ENCODE measurements at regions not wholly inside any gene's neighbourhood (a gene's known extent, or its start where the extent isn't known, plus 50 kb on each side); places are given as distances from the start of the nearest gene placed in this dataset.

DNA sequence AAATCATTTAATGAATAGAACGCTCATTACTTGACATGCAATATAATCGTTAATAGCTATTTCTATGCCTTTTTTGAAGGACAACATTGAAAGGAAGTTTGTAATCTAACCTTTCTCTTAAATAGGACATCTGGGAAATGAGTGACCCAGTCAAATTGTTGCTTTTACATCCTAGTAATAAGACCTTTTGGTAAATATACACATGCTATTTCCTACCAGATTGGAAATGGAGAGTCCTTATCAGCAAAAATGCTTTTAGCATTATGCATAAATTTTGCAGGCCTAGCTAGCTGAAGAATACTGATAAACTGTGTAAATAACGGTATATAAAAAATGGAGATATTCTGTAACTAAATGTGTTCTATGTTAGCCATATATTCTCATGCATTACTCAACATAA is 567.3 kb upstream of the DSEL start:
- no peak for DNase-seq (ENCODE audit: low spot score)
- Mint-ChIP-seq H3K9me3 (ENCODE audit: low read depth) (no peaks in the 10 kb centered on the region), H3K4me1 (ENCODE audit: low read depth) (peaks cover 5% of the 10 kb centered on the region), H3K4me3 (ENCODE audit: unreplicated experiment) (no peak overlapping the region), H3K27me3 (ENCODE audit: low read depth) (no peaks in the 10 kb centered on the region), H3K27ac (ENCODE audit: unreplicated experiment) (no peak overlapping the region), H3K36me3 (ENCODE audit: low read depth) (no peaks in the 10 kb centered on the region)
- TF ChIP-seq, protein P1, sequence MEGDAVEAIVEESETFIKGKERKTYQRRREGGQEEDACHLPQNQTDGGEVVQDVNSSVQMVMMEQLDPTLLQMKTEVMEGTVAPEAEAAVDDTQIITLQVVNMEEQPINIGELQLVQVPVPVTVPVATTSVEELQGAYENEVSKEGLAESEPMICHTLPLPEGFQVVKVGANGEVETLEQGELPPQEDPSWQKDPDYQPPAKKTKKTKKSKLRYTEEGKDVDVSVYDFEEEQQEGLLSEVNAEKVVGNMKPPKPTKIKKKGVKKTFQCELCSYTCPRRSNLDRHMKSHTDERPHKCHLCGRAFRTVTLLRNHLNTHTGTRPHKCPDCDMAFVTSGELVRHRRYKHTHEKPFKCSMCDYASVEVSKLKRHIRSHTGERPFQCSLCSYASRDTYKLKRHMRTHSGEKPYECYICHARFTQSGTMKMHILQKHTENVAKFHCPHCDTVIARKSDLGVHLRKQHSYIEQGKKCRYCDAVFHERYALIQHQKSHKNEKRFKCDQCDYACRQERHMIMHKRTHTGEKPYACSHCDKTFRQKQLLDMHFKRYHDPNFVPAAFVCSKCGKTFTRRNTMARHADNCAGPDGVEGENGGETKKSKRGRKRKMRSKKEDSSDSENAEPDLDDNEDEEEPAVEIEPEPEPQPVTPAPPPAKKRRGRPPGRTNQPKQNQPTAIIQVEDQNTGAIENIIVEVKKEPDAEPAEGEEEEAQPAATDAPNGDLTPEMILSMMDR (IDR thresholded peaks at IDR 0.05), result no peak

DNA sequence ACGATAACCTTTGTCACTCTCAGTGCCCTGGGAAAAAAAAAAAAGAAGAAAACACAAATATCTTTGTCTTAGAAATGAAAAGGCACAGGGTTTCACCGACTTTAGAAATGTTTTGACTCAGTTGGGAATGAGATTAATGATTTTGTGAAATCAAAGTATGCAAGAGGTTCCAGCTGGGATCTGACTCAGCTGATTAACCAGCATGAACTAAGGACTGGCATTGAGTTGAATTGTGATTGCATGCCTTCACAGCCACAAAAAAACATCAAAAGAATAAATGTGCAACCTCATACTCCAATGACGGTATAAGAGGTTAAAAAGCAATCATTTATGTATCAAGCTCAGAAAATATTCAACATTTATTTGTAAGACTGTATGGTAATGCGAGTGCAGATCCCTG is 566.6 kb upstream of the DSEL start:
- H3K27me3 Mint-ChIP-seq (ENCODE audit: low read depth), result no peaks in the 10 kb centered on the region
- TF ChIP-seq, protein P1 (IDR thresholded peaks at IDR 0.05), result no peak
- DNase-seq (ENCODE audit: low spot score), result no peak
- H3K27ac Mint-ChIP-seq (ENCODE audit: unreplicated experiment), result no peak overlapping the region
- no peaks in the 10 kb centered on the region for H3K36me3 Mint-ChIP-seq (ENCODE audit: low read depth)
- H3K4me1 Mint-ChIP-seq (ENCODE audit: low read depth), result peaks cover 5% of the 10 kb centered on the region
- H3K9me3 Mint-ChIP-seq (ENCODE audit: low read depth), result no peaks in the 10 kb centered on the region
- no peak overlapping the region for H3K4me3 Mint-ChIP-seq (ENCODE audit: unreplicated experiment)

DNA sequence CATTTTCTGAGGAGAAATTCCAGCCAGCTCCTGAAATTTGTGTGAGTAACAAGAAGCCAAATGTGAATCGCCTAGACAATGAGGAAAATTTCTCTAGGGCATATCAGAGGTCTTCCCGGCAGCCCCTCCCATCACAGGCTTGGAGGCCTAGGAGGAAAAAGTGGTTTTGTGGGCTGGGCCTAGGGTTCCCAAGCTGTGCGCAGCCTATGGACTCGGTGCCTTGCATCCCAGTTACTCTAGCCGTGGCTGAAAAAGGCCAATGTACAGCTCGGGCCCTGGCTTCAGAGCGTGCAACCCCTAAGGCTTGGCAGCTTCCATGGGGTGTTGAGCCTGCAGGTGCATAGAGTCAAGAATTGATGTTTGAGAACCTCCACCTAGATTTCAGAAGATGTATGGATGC is 556.2 kb upstream of the DSEL start:
- H3K4me1 Mint-ChIP-seq (ENCODE audit: low read depth), result no peaks in the 10 kb centered on the region
- TF ChIP-seq, protein P1 (IDR thresholded peaks at IDR 0.05), result no peak
- no peaks in the 10 kb centered on the region for H3K27me3 Mint-ChIP-seq (ENCODE audit: low read depth)
- no peak for DNase-seq (ENCODE audit: low spot score)
- peaks cover 16% of the 10 kb centered on the region for H3K9me3 Mint-ChIP-seq (ENCODE audit: low read depth)
- H3K27ac Mint-ChIP-seq (ENCODE audit: unreplicated experiment), result no peak overlapping the region
- no peak overlapping the region for H3K4me3 Mint-ChIP-seq (ENCODE audit: unreplicated experiment)
- peaks cover 5% of the 10 kb centered on the region for H3K36me3 Mint-ChIP-seq (ENCODE audit: low read depth)

DNA sequence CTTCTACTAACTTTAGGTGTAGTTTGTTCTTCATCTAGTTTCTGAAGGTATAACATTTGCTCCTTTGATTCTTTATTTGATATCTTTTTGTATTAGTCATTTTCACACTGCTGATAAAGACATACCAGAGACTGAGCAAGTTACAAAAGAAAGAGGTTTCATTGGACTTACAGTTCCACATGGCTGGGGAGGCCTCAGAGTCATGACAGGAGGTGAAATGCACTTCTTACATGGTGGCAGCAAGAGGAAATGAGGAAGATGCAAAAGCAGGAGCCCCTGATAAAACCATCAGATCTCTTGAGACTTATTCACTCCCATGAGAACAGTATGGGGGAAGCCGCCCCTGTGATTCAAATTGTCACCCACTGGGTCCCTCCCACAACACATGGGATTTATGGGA is 544.4 kb upstream of the DSEL start:
- H3K4me3 Mint-ChIP-seq (ENCODE audit: unreplicated experiment), result no peak overlapping the region
- H3K27ac Mint-ChIP-seq (ENCODE audit: unreplicated experiment), result no peak overlapping the region
- H3K27me3 Mint-ChIP-seq (ENCODE audit: low read depth), result no peaks in the 10 kb centered on the region
- peaks cover 20% of the 10 kb centered on the region for H3K9me3 Mint-ChIP-seq (ENCODE audit: low read depth)
- no peaks in the 10 kb centered on the region for H3K4me1 Mint-ChIP-seq (ENCODE audit: low read depth)
- TF ChIP-seq, protein P1 (IDR thresholded peaks at IDR 0.05), result no peak
- peaks cover 3% of the 10 kb centered on the region for H3K36me3 Mint-ChIP-seq (ENCODE audit: low read depth)
- DNase-seq (ENCODE audit: low spot score), result no peak

DNA sequence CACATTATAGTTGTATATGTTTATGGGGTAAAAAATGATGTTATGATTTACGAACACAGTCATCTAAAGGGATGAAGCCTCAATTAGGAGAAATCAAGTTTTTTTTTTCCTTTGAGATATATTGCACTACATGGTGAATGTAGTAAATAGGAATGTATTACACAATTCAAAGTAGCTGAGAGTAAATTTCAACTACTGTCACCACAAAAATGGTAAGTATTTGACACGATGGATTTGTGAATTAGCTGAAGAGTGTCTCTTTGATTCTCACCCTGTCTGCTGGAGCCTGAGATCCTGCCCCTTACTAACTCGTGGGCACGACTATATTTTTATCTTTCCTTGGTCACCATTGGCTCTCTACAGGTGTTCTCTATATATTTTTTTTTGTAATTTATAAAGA is 540.4 kb upstream of the DSEL start:
- Mint-ChIP-seq H3K4me1 (ENCODE audit: low read depth) (no peaks in the 10 kb centered on the region), H3K9me3 (ENCODE audit: low read depth) (peaks cover 5% of the 10 kb centered on the region), H3K27ac (ENCODE audit: unreplicated experiment) (no peak overlapping the region), H3K36me3 (ENCODE audit: low read depth) (no peaks in the 10 kb centered on the region), H3K4me3 (ENCODE audit: unreplicated experiment) (no peak overlapping the region), H3K27me3 (ENCODE audit: low read depth) (no peaks in the 10 kb centered on the region)
- TF ChIP-seq, protein P1 (IDR thresholded peaks at IDR 0.05), result no peak
- DNase-seq (ENCODE audit: low spot score), result no peak
